Stimulated activated CD8-positive, alpha-beta memory T cell treated with anti-CD3 and anti-CD28 coated beads, Interleukin-4, amount 100 ng/mL, for 48 hours (primary cell): ENCODE measurements at regions not wholly inside any gene's neighbourhood (a gene's known extent, or its start where the extent isn't known, plus 50 kb on each side); places are given as distances from the start of the nearest gene placed in this dataset.
"Not testable (repeated sequence)": the region's sequence is repeated elsewhere in the genome, so short reads cannot be mapped to it uniquely, and the experiment has no call there.

ENCODE experiments used
- DNase-seq: peaks from one replicate; pipeline ENCODE4 v3.0.0-alpha.2; 2020

DNA sequence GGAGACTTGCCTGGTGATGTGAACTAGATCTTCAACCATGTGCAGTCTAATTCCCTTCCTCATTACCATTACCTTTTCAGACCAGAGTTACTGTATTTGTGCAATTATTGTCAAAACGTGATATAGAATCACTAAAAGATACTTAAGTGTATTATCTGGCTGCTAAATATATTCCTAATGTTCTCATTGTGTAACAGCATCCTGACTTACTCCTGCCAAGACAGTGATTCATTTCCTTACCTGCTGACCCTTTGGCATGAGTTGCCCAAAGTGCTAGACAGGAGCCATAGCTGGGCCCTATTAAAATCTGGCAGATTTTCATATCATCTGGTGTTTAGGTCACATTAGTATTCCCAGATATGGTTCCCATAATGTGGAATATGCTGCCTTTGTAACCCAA lies 598.3 kb upstream of the CAMK1G start:
- DNase-seq, result no peak

DNA sequence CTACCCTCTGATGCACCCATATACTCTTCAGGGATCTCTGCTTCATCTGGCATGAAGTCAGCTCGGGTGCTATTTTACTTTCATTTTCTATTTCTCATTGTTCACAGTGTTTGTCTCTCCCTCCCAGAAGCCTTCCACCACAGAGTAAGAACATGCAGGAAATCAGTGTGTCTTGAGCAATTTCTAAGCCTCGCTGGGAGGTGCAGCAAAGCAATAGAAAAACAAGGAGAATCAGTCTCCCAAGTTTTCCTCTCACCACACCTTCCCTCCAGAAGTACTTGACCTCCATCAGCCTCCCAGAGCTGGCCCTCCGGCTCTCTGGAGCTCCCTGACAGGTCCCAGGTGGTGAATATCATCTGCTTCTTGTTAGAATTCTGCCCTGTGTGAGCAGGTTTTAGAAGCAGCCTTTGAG lies 594.7 kb upstream of the CAMK1G start:
- DNase-seq, result peak; percentile 24

DNA sequence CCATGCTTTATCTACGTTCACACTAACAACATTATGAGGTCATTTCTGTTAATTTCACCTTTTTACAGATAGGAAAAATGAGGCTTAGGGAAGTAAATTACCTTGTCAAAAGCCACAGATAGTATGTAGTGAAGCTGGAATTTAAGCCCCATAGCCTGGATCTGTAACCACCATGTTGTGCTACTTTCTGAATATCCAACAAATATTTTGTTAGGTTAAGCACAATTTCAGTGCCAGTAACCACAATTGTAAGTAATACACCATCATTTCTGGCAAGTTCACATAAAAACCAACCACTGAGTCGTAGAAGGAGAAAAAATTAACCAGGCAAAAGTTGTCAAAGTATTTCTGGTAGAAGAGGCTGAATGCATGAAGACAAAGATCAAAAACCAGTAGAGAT lies 593.1 kb upstream of the CAMK1G start:
- no peak for DNase-seq

DNA sequence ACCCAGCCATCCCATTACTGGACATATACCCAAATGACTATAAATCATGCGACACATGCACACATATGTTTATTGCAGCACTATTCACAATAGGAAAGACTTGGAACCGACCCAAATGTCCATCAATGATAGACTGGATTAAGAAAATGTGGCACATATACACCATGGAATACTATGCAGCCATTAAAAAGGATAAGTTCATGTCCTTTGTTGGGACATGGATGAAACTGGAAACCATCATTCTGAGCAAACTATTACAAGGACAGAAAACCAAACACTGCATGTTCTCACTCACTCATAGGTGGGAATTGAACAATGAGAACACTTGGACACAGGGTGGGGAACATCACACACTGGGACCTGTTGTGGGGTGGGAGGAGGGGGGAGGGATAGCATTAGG lies 586.5 kb upstream of the CAMK1G start:
- not testable (repeated sequence) for DNase-seq

DNA sequence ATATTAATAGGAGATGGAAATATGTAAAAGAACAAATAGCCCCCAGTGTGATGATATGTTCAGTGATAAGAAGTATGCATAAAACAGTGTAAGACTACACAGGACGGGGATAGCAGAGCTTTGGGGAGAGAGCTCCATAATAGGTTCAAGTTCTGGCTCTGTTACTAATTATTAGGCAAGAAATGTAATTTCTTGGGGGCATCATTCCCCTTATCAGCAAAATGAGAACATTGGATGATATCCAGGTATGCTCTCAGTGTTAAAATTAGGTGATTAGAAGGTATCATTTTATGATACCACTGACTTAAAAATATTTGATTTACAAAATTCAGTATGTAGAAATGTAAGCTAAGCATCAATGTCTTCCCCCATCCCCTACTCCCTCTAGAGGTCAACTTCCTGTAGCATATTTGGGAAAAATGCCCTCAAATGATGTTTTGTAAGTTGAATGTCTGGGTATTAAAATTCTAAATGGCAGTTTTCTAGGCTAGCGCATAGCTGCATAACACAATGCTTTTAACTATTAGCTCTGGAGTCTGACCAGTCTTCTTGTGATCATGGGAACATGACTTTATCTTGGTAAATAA lies 585.7 kb upstream of the CAMK1G start:
- DNase-seq, result no peak

DNA sequence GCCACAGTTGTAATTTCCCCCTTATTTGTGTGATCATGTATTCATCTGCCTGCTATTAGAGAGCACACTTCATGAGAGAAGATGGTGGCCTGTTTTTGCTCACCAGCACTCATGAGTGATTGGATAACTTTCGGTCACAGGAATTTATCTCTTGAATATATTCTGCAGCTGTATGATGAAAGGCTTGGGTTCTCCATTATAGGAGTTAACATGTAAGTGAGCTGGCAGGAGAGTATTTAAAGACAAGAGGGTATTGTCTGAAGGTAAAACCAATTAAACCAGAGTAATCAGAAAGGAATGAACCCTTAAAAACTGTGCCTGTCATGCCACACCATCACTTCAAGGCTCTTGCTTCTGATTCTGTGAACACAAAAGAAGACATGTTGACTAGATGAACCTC lies 574.9 kb upstream of the CAMK1G start:
- no peak for DNase-seq

DNA sequence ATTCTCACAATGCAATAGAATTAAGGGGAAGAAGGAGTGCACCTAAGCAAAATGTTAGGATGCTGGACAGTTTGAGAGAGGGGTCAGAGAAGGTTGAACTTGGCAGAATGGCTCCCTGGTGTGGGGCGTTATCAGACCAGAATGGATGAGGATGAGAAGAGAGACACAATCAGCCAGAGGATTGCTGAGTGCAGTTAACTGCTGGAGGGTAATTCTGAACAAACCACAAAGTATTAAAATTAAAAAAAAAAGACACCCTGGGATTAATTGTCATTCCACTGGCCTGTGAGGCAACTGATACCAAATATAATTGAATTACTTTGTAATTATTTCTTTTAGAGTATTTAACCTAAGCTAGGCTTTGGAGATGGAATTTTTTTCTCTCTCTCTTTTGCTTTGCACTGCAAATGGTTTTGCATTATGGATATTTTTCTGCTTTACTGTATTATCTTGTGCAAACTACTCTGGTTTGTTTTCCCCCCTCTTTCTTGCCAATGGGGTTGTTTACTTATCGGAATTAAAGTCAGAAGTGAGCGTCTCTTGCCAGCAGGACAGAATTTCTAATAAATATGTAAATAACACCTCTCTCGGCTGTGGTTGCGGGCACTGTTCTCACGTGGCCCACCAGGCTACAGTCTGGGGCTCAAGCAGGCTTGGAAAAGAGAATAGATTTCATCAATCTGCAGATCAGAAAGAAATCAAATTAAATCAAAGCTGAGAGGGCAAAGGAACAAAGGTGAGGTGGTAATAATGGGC lies 572.9 kb upstream of the CAMK1G start:
- DNase-seq, result no peak

DNA sequence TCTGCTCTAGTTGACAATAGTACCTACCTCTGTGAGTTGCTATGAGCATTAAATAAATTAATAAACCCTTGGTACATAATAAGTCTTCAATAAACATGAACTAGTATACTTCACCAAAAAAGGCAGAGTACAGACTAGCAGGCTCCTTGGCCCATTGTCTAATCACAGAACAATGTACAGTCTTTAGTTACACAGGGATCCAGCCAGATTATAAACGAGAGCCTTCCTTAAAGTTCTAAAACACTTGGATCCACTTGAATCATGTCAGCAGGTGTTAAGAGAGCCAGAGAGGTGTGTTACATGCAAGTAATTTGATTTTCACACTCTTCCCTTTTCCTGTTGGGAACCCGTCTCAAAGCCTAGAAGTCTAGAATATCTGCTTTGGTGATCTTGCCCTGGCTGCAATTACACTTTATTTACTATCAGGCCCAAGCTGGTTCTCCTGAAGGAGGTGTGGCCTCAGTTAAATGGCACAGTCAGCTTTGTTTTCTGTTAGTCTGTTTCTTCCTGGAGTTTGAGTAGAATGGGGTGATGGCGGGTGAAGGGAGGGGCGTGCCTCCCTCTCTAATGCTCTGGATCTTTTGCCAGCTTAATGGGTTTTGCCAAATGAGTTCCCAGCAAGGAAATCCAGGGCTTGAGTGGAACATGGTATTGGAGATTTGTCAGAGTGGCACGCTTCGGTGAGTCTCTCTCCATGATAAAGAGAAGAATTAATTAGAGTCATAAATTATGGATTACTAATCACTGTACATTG lies 570.9 kb upstream of the CAMK1G start:
- DNase-seq, result no peak

DNA sequence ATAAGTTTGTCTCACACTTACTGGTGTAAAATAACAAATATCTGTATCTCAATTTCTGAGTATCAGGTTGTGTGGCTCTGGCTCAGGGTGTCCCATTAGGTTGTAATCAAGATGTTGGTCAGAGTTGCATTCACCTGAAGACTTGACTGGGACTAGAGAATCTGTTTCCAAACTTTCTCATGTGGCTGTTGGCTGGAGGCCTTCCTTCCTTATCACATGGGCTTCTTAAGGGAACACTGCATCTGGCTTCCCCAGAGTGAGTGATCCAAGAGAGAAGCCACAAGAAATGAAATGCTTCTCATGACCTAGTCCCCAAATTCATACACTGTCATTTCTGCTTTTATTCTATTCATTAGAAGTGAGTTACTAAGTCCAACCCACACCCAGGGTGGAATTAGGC lies 568.4 kb upstream of the CAMK1G start:
- DNase-seq, result no peak

DNA sequence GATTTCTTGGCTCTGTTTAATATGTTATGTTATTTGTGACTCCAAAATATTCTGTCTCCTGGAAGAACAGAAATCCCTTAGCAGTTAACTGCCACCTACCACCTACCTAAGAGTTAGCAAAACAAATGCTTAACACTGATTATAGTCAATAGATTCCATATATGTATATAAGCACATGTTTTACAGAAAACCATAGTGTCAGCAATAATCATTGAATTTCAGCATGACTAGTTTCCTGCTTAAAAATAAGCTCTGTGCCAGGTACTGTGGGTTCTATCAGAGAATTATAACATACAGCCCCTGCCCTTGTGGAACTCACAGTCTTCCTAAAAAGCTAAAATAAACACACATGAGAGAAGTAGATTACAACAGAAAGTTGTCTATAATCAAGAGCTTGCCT lies 561.9 kb upstream of the CAMK1G start:
- DNase-seq, result no peak

DNA sequence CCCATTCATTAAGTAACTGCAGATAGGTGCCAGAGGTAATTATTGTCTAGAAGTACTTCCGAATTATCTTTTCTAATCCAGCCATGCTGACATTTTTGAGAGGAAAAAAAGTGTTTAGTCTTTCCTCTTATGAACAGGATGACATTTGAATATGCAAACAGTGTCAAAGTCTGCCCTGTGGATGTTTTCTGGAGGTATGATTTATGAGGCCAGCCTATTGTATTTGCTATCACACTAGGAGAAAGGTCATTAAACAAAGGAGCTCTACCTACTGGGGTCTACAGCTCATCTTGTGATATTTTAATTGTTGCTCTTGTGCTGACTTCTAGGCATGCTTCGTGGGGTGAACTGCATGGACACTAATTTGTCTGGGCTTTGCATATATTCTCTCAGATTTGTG lies 559.7 kb upstream of the CAMK1G start:
- no peak for DNase-seq

DNA sequence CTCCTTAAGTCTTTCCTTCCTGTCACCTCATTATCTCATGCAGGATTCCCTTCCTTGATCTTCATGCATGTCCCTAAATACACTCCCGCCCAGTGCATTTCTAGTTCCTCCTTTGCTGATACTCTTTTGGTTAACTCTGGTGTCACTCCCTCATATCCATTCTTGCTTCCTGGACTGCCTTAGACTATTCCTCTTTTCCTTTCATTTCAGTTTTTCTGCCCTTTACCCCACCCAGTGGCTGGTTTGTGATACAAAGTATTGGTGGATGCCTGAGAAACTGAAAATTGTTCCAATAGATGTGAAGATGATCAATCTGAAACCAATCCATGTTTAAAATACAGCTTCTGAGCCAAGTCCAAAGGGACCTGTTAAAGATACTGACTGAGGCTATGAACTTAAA lies 553.8 kb upstream of the CAMK1G start:
- no peak for DNase-seq

DNA sequence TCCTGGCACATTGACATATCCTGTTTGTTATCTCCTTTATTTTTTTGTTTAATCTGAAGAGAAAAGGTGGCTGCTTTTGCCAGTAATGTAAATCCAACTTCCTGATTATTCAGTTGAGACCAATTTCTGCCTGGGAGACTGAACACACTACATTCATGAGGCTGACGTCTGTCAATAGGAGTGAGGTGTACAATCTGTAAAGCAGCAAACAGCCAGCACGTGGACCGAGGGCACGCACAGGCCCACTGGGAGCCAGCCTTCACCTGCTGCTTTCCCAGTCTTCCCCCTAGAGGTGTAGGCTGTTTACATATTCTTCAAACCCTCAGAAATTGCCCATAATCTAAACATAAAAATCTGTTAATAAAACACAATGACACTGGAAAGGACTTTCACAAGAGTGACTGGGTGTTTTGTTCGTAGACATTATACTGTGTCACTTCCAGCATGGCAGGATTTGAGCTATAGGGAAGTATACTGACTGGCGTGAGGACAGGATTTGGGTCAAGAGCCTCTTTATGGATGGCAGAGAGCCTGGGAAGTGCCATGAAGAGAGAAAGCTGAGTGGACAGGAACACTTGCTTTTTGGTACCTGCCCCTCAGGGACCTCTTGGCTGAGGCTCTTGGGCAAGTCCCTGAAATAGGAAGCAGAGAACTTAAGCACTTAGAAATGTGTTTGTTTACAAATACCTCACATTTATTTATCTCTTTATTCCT lies 552.9 kb upstream of the CAMK1G start:
- DNase-seq, result no peak

DNA sequence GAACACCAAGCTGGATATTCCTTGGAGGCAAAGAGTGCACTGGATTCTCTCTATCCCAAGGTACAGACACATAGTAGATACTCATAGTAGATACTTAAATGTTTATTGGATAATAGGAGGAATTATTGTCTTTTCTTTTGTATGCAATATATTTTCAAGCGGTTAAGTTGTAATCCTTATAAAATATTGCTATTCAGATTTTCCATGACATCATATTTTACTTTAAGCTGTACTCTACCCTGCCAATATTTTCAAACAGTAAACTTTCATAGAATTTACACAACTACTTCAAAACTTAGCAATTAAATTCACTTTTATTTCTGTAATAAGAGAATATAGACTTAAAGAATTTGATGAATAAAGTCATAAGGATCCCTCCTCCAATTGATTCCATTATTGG lies 546.5 kb upstream of the CAMK1G start:
- no peak for DNase-seq

DNA sequence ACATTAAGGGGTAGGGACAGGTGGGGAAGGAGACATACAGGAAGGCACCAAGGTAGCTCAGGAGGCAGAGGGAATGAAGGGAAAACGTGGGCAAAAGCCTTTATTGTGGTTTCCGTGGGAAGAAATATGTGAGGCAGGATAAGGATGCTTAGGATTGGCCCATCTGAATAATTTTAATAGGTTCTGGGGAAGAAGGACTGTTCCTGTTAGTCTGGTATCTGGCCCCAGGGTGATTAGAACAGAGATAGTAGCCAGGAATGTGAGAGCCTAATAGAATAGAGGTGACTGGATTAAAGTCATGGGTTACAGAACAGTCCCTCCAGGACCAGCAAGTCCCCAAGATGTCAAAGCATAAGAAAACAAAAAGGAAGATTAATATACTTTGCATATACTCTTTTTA lies 545.2 kb upstream of the CAMK1G start:
- DNase-seq, result no peak

DNA sequence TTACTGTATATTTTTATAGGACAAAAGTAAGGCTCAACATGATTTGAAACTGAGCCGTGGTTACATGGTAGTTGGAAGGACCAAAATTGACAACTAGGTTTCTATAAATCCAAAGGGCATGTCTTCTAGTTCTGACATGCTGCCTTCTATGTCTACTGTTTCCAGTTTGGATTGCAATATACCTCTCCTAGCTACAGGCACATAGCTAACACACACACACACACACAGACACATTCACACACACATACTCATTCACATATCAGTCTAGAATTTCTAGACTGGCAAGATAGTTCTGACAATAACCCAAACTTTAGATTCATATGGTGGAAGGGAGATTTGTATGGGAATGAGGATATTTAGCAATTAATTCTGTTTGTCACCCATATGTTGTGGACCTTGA lies 544.8 kb upstream of the CAMK1G start:
- DNase-seq, result no peak

DNA sequence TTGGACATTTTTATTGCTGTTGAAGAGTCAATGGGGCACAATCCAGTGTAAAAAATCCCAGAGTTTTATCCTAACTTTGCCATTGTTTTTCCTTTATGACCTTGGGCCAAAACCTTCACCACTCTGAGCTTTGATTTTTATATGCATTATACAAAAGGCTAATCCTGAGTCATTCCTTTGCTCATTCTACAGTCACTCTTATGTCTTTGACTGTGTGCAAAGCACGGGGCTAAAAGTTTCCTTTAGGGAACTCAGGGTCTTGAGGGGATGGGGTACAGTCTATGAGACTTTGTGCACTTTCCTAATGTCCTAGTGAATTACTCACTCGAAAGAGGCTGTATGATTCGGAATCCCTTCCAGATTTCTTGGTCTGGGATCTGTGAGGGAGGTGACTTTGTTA lies 543.2 kb upstream of the CAMK1G start:
- no peak for DNase-seq

DNA sequence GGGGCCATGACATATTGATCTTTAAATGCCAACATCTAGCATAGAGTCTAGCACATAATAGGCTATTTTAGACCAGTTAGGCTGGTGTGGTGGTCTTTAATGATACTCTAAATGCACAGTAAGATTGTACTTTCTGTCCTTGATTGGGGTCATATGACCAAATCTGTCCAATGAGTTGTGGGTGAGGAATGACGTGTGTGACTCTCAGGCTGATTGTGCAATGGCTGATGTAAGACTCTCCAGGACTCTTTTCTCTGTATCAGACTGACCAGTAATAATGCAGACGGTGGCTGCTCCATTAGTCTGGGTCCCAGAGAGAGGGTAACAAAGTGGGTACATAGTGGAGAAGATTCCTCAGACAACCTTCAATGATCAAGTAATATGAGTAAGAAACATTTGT lies 541.6 kb upstream of the CAMK1G start:
- no peak for DNase-seq

DNA sequence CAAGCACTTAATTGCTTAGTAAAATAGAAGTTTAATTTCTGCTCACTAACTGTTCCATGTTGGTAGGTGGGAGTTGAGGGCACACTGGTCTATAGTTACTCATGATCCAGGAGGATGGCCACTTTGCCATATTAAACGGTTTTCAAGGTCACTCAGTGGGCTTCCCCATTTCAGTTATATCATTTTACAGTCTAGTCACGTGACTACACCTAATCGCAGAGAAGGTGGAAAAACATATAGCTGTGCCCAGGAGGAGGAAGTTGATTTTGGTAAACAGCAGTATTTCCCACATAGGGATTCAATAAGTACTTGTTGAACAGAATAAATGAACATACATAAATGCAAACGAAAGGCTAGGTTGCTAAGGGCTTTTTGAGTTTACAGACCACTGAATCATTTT lies 541.1 kb upstream of the CAMK1G start:
- no peak for DNase-seq

DNA sequence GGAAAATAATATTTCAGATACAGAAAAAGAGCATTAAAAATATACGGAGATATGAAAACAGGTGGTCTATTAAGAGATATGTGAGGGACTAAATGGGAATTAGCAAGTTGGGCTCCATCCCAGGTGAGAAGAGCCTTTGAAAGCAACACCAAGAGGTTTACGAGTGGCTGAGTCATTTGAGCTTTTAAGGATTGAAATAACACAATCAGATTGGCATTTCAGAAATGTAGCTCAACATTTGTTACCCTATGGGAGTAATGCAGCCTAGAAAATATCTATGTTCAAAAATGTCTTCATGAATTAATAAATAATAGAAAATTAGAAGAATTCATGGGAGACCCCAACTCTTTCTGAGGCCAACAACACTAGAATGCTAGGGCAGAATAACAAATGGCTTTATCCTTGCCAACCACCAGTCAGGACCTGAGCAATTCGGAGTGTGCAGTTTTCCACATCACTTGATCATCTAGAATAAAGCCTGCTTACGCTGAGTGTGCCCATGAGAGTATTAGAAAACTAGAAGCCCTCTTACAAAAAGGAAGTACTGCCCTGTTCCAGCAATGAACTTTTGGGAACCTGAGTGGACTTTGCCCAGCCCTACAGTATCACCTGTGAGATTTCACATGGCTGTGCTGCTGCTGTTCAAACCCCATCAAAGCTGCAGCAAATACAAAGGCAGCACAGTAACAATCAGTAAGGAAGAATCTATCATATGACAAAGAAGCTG lies 538.0 kb upstream of the CAMK1G start:
- no peak for DNase-seq

DNA sequence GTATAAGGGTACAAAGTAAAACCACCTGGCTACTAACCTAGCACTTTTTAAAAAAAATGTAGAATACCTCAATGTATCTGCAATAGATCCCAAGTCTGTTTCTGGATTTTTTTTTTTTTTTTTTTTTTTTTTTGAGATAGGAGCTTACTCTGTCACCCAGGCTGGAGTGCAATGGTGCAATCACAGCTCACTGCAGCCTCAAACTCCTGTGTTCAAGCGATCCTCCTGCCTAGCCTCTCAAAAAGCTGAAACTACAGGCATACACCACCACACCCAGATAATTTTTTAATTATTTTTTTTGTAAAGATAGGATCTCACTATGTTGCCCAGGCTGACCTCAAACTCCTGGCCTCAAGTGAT lies 537.5 kb upstream of the CAMK1G start:
- no peak for DNase-seq

DNA sequence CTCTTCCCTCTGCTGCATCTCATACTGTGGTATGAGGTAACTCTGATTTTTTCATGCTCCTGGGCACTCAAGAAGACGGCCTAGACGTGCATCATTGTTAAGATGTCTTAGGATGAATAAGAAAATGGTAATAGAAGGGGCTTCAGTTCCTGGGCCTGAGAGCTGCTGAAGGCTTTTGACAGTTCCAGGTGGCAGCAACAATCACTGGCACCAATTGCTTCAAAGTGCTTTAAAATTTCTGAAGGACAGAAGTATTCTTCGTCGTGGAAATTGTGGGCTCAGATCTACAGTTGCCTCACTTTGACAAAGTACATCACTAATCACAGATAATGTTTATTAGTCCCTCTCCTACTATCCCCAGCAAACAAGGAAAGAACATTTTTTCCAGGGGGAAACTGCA lies 536.6 kb upstream of the CAMK1G start:
- DNase-seq, result no peak
